HepG2 (cell line): ENCODE measurements at regions not wholly inside any gene's neighbourhood (a gene's known extent, or its start where the extent isn't known, plus 50 kb on each side); places are given as distances from the start of the nearest gene placed in this dataset.

Experiments
- E2F1 ChIP-seq: sonication (generic); formaldehyde crosslinking; IDR thresholded peaks from 2 replicates; pipeline ENCODE4 v1.5.0; 2020; ENCODE audit warnings: missing genetic modification reagents
- EEA1 ChIP-seq: sonication (generic); formaldehyde crosslinking; IDR thresholded peaks from 2 replicates; pipeline ENCODE4 v1.5.1; 2020; ENCODE audit warnings: mild to moderate bottlenecking, missing genetic modification reagents, borderline replicate concordance
- FOXP4 ChIP-seq: sonication (generic); formaldehyde crosslinking; IDR thresholded peaks from 2 replicates; pipeline ENCODE4 v1.4.0; 2020; ENCODE audit warnings: missing genetic modification reagents
- HNRNPUL1 ChIP-seq: fragments of 200-400 bp; formaldehyde crosslinking; IDR thresholded peaks from 2 replicates; pipeline ENCODE4 v1.6.1; 2017; ENCODE audit warnings: low read depth, mild to moderate bottlenecking, low read length, moderate library complexity
- MEIS1 ChIP-seq: sonication (generic); formaldehyde crosslinking; IDR thresholded peaks from 2 replicates; pipeline ENCODE4 v1.9.0; 2021; ENCODE audit warnings: mild to moderate bottlenecking, missing genetic modification reagents, moderate library complexity, borderline replicate concordance
- MYNN ChIP-seq: sonication (generic); formaldehyde crosslinking; IDR thresholded peaks from 2 replicates; pipeline ENCODE4 v1.4.0; 2020; ENCODE audit warnings: mild to moderate bottlenecking, low read depth, missing genetic modification reagents
- SIX4 ChIP-seq: sonication (generic); formaldehyde crosslinking; IDR thresholded peaks from 2 replicates; pipeline ENCODE4 v1.4.0; 2020; ENCODE audit warnings: missing genetic modification reagents
- SRY ChIP-seq: sonication (generic); formaldehyde crosslinking; IDR thresholded peaks from 2 replicates; pipeline ENCODE4 v1.8.0; 2022; ENCODE audit warnings: mild to moderate bottlenecking, missing genetic modification reagents
- ZEB1 ChIP-seq: IDR thresholded peaks from 2 replicates; pipeline ENCODE4 v1.6.1; 2012; ENCODE audit warnings: mild to moderate bottlenecking, low read depth, inconsistent platforms; ENCODE audit not compliant: insufficient replicate concordance
- ZHX1 ChIP-seq: sonication (generic); formaldehyde crosslinking; IDR thresholded peaks from 2 replicates; pipeline ENCODE4 v1.8.1; 2022; ENCODE audit warnings: low read depth, mild to moderate bottlenecking, missing genetic modification reagents
- ZNF264 ChIP-seq: sonication (generic); formaldehyde crosslinking; IDR thresholded peaks from 2 replicates; pipeline ENCODE4 v1.4.0; 2020; ENCODE audit warnings: missing genetic modification reagents
- ZNF362 ChIP-seq: sonication (generic); formaldehyde crosslinking; IDR thresholded peaks from 2 replicates; pipeline ENCODE4 v1.4.0; 2020; ENCODE audit warnings: missing genetic modification reagents, mild to moderate bottlenecking, borderline replicate concordance
- ZNF530 ChIP-seq: sonication (generic); formaldehyde crosslinking; IDR thresholded peaks from 2 replicates; pipeline ENCODE4 v1.5.0; 2020; ENCODE audit warnings: low read depth, mild to moderate bottlenecking, missing genetic modification reagents
- ZNF619 ChIP-seq: sonication (generic); formaldehyde crosslinking; IDR thresholded peaks from 2 replicates; pipeline ENCODE4 v1.4.0; 2020; ENCODE audit warnings: mild to moderate bottlenecking, missing genetic modification reagents
- ZNF761 ChIP-seq: sonication (generic); formaldehyde crosslinking; conservative IDR thresholded peaks from 2 replicates; pipeline ENCODE4 v1.4.0; 2020; ENCODE audit warnings: mild to moderate bottlenecking, missing genetic modification reagents
- ZNF776 ChIP-seq: sonication (generic); formaldehyde crosslinking; IDR thresholded peaks from 2 replicates; pipeline ENCODE4 v1.4.0; 2020; ENCODE audit warnings: mild to moderate bottlenecking, missing genetic modification reagents
- ZSCAN20 ChIP-seq: sonication (generic); formaldehyde crosslinking; IDR thresholded peaks from 2 replicates; pipeline ENCODE4 v1.4.0; 2020; ENCODE audit warnings: missing genetic modification reagents, mild to moderate bottlenecking, borderline replicate concordance

- no peak for TF ChIP-seq FOXP4 (CRISPR knock-in tag)
- no peak for TF ChIP-seq ZEB1
- no peak for TF ChIP-seq E2F1 (CRISPR knock-in tag)
- no peak for TF ChIP-seq ZNF761 (CRISPR knock-in tag)
- TF ChIP-seq MEIS1 (CRISPR knock-in tag): no peak
- no peak for TF ChIP-seq ZNF619
- no peak for TF ChIP-seq SRY (CRISPR knock-in tag)
- TF ChIP-seq ZNF776 (CRISPR knock-in tag): no peak
- TF ChIP-seq MYNN: no peak
- peak; percentile 61; the same call in 1 of the 2 replicates for TF ChIP-seq SIX4
- no peak for TF ChIP-seq ZSCAN20 (CRISPR knock-in tag)
- TF ChIP-seq ZNF530: no peak
- no peak for TF ChIP-seq ZNF264 (CRISPR knock-in tag)
- no peak for TF ChIP-seq ZNF362 (CRISPR knock-in tag)
- TF ChIP-seq EEA1 (CRISPR knock-in tag): no peak
- no peak for TF ChIP-seq HNRNPUL1
- TF ChIP-seq ZHX1: no peak
These were observed 66.4 kb upstream of the ARHGAP5 start (continued) for GRCh38 chr14:32010604-32011125.
